NCI-H446 (cell line): ENCODE measurements at regions not wholly inside any gene's neighbourhood (a gene's known extent, or its start where the extent isn't known, plus 50 kb on each side); places are given as distances from the start of the nearest gene placed in this dataset.
A peak's percentile ranks its signal among the peaks of the same experiment; 100 is the strongest.

ENCODE experiments used
- DNase-seq, 2 experiments: peaks; one replicate each; lab custom pipeline; 2025; lab: John Stamatoyannopoulos, UW

DNA sequence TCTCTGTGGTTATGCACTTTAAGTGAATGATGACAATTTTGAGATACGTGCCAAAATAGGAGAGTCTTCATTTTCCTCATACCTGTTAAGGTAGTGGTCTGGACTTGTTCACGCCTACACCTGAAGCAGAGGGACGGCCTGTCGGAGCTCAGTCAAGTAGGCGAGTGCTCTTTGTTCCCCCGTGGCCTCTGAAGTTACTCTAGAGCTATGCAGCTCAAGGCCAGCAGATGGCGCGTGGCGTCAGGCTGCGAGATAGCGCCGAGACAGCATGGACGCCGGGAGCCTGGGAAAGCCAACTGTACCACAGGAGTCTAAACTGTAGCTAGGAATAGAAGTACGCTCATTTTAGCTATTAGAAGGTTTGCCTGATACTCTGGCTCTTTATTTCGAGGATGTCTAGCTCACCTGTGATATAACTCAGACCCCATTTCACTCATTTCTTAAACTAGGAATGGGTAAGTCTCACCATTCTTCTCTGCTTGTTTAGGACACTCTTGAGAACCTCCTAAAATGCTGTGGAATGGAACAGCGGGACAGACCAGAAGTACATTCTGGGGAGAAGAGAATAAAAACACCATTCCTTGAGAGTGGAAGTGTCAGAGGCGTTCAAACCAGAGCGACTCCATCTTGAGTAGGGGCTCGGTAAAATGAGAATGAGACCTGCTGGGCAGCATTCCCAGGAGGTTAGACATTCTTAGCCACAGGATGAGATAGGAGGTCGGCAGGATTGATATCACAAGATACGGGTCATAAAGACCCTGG is 267.4 kb upstream of the HMGA2 start:
- DNase-seq = peak; percentile 36 to 82

DNA sequence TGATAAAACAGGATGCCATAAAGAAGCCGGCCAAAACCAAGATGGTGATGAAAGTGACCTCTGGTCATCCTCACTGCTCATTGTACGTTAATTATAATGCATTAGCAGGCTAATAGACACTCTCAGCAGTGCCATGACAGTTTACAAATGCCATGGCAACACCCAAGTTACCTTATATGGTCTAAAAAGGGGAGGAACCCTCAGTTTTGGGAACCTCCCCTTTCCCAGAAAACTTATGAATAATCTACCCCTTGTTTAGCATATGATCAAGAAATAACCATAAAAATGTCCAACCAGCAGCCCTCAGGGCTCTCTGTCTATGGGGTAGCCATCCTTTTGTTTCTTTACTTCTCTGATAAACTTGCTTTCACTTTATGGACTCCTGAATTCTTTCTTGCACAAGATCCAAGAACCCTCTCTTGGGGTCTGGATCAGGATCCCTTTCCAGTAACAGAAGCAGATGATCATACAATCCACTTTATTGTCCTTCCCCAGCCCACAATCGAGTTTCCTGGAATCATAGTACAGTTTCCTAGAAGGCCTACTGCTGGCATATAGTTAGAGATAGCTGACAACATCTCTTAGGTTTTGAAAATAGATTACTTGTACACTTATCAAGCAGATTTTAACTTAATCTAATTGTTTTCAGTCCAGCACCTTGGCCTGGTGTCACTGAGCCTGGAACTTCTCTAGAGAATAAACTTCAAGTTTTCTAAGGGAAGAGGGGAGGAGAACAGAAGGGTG is 266.7 kb upstream of the HMGA2 start:
- no peak for DNase-seq

DNA sequence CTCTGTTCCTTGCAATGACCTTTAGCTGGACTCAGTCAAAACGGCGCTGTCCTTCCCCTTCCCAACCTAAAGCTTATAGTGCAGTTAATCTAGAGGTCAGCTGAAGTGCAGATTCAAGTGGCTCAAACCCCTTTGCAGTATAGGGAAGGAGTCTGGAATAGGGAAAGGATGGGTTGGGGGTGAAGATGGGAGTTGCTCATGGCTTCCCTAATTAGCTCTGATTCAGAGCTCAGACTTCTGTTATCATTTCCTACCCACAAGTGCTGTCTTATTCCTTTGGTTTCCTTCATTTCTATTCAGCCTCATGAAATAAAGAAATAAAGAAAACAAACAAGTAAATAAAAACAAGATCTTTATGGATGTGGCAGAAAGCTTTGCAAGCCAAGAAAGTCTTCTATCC is 264.0 kb upstream of the HMGA2 start:
- no peak for DNase-seq

DNA sequence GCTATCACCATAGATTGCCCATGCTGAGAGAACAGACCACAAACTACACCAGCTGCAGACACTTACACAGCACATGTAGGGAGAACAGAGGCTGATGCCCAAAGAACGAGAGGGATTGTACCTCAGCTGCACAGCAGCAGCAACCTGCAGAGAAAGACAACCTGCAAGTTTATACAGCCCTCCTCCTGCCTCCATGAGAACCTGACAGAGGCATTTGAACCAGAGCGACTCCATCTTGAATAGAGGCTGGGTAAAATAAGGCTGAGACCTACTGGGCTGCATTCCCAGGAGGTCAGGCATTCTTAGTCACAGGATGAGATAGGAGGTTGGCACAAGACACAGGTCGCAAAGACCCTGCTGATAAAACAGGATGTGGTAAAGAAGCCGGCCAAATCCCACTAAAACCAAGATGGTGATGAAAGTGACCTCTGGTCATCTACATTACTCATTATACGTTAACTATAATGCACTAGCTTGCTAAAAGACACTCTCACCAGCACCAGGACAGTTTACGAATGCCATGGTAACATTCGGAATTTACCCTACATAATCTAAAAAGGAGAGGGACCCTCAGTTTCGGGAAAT is 262.4 kb upstream of the HMGA2 start:
- DNase-seq = no peak

- DNase-seq = no peak
Measured at GRCh38 chr12:65565601-65566560, 258.4 kb upstream of the HMGA2 start.

DNA sequence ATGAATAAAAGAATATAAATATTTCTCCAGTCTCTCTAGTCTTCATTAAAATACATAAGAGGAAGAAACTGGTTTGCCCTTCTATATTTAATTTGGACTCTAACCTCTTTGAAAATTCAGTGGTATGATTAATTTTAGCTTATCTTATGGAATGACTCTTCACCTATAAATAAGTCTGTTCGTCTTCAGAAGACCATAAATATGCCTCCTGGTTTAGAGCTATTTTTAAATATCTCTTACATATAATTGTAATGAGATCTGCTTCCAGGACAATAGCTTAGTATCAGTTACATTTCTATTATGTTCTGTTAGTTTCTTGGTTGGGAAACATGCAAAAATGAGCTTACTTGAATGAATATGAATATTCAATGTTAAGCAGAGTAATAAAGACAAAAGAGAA is 257.5 kb upstream of the HMGA2 start:
- DNase-seq = no peak

GRCh38 chr12:65567820-65568219 is 256.5 kb upstream of the HMGA2 start:
- DNase-seq = no peak

- DNase-seq = no peak
Measured at GRCh38 chr12:65568517-65568916, 255.8 kb upstream of the HMGA2 start.

DNA sequence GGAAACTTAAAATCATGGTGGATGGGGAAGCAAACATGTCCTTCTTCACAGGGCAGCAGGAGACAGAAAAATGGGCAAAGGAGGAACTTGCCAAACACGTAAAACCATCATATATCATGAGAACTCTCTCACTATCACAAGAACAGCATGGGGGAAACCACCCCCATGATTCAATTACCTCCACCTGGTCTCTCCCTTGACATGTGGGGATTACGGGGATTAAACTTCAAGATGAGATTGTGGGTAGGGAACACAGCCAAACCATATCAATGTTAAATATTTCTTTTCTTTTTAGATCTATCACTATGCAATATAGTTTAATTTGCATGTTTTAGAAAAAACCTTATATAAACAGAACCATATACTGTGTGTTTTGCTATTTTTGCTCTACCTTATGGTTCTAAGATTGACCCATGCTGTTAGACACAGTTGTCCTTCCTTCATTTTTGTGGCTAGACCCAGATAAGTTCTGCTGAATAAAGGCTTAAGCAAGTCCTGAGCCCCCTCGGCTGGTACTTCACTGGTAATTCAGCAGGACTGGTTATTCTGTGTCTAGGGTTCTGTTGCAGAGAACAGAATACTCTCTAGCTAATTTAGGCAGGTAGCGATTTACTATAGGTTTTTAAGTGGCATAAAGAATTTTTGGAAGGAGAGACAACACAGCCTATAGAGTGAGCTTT is 253.7 kb upstream of the HMGA2 start:
- DNase-seq = no peak

GRCh38 chr12:65574867-65575266 is 249.4 kb upstream of the HMGA2 start:
- no peak for DNase-seq

DNA sequence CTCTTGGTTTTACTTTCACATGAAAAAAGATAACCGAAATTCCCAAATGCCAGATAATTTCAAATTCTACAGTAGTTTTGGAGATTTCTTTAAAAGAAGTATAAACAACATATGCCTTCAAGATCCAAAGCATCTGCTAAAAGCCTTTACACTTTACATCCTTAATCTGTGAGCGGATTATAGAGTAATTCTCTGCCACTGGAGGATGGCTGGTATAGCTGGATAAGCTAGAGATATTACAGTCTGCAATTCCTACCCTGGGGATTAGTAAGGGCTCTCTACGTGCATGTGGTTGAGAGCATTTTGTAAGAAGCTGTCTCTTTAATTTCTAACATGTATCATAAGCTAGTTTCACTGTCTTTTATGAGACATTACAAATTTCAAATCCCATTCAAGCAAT is 240.3 kb upstream of the HMGA2 start:
- no peak for DNase-seq

DNA sequence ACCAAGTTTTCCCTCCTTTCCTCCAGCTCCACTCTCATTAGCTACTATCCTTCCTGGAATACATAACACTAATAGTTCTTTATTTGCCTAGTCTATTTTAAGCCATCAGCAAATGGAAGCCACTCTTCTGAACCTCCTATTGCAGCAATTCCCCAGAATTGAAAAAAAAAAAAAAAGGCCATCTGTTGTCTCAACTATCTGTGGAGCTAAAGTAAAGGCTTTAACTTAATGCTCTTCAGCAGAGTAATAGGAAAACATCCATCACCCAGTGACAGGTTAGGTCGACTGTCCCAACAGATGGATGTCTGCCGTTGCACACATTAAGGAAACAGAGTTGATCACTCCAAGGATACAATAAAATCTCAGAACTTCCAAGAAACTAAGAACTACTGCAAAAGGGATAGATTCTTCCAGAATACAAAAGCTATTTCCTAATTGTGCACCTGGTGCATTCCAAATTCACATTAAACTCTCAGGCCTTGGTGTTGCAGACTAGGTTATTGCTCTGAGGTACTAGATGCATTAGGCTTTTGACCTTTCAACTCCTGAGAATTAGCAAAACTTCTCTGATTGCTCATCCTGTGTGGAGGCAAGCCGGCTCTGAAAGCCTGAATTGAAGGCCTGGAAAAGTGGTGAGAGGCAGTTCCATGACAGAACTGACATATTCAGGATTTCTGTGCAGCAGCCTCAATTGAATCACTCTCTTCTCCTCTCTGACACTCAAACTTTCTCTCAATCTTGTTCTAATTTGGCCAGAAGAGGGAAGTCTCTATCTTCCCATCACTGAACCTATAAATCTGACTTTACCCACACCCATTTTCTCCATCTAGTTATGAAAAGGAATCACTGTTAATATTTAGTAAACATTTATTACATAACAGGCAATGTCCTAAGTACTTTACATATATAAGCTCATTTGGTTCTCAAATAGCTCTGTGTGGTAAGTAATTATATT is 238.4 kb upstream of the HMGA2 start:
- DNase-seq = no peak

GRCh38 chr12:65586796-65587195 is 237.5 kb upstream of the HMGA2 start:
- DNase-seq = no peak

GRCh38 chr12:65590318-65590717 is 234.0 kb upstream of the HMGA2 start:
- DNase-seq = no peak

- DNase-seq = no peak
Measured at GRCh38 chr12:65592416-65592815, 231.9 kb upstream of the HMGA2 start.

DNA sequence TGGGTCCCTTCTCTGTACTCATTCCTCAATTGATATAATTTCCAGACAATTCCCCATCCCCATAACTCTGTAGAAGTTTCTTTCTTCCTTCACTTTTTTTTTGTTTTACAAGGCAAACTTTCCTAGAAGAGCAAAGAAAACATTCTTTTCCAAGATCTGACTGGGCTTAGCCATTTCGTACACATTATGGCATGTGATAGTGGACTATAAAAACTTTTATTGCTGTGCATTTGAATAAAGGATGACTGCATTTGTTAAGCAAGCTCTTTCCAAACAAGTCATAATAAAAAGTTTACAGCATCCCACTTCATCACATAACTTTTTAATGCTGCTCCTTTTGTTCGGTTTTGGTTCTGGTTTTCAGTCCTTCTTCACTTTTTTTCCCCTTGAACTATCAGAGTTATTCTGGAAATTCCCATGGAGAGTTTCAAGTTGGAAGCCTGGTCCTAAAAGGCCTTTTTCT is 231.0 kb upstream of the HMGA2 start:
- DNase-seq = no peak

DNA sequence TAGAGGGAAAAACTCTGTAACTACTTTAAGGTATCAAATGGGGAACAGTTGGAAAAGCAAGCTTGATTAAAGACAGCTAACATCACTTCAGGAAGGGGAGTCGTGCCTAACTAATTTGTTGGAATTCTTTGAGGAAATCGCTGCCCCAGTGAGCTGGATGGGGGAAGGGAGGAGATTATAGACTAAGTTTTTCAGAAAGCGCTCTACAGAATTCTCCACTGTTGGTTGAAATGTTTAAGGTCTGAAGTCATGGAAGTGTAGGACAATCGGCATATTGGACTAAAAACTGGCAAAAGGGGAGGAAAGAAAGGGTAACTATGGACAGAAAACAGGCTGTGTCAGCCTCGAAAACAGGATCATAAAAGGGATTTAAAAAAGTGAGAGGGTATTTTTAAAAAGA is 229.9 kb upstream of the HMGA2 start:
- DNase-seq = no peak

DNA sequence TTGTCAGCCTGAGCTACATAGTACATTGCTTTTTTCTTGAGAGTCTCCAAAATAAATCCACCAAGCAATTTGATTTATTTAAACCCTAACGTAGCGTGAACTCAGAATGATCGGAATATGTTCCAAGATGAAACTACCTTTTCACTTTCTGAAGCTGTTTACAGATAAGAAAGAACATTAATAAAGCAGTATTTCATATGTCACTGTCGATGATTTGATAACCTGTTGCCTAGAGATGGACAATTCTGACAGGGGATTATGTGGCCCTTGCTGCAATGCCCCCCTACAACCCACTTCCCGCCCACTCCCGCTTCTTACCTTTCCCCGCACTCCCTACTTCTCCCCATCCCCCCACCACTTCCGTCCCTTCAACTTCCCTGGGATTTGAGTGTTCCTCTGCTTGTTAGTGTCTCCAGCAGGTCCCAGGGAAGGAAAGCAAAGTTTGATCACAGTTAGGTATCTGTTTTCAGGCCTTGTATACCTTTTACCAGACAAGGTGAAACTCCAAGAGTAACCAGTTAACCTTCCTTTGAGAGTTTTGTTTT is 229.2 kb upstream of the HMGA2 start:
- DNase-seq = no peak

GRCh38 chr12:65596514-65597091 is 227.7 kb upstream of the HMGA2 start:
- no peak for DNase-seq

DNA sequence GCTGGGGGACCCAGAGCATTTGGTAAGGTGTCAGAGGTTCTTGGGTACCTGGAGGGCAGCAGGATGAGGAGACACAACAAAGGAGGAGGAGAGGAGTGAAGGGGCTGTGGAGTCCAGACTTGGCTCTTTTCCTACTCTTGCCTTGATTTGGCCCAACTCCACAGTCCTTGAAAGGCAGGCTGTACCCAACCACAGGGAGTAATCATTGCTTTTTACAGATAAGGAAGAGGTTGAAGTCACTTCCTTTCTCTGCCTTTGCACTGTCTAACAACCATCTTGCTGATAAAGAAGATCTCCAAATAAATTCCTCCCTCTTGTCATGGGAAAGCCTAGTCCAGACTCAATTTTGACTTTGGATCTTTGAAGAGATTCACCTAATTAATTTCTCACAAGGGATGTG is 226.8 kb upstream of the HMGA2 start:
- no peak for DNase-seq
